GM10266 (cell line): ENCODE measurements at regions not wholly inside any gene's neighbourhood (a gene's known extent, or its start where the extent isn't known, plus 50 kb on each side); places are given as distances from the start of the nearest gene placed in this dataset.
"Not testable (repeated sequence)": the region's sequence is repeated elsewhere in the genome, so short reads cannot be mapped to it uniquely, and the experiment has no call there.

Experiments used
- DNase-seq: peaks from one replicate; pipeline ENCODE4 v3.0.0; 2012; ENCODE audit errors: extremely low spot score
- TF ChIP-seq, protein P1 (sequence below): IDR thresholded peaks from 2 replicates; pipeline ENCODE4 v1.5.1; 2012; ENCODE audit warnings: mild to moderate bottlenecking, low read depth; ENCODE audit not compliant: control insufficient read depth, insufficient read depth; ENCODE audit errors: missing control alignments

DNA sequence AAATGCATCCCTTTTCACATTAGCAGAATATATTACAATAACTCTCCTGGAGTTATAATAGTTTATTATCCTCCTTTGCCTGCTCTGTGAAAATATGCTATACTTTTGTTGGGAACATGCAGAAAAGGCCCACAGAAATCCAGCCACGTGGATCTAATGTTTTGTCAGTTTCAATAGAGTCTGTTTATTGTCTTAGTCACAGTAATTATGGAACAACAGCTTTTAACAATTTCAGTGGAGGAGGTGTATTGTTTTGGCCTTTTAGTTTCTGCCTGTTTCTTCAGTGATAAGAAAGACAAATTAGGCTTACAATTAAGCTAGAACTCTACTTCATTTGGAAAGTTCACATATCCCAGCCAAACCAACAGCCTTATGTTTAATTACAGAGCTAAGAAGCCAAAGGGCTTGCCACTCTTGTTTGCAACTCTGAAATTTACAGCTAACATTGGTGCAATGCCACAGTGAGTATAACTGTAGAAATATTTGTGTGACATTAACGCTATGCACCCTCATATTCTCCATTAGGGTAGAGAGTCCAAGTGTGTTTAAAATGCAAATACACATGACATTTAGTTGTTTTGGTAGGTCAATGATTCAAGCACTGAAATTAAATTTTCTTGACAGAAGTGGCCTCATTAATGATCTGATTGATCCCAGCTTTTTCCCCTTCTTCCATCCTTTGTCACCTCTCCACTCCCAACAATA lies 175.8 kb downstream of the USP46 start:
- DNase-seq = no peak
- TF ChIP-seq, protein P1, sequence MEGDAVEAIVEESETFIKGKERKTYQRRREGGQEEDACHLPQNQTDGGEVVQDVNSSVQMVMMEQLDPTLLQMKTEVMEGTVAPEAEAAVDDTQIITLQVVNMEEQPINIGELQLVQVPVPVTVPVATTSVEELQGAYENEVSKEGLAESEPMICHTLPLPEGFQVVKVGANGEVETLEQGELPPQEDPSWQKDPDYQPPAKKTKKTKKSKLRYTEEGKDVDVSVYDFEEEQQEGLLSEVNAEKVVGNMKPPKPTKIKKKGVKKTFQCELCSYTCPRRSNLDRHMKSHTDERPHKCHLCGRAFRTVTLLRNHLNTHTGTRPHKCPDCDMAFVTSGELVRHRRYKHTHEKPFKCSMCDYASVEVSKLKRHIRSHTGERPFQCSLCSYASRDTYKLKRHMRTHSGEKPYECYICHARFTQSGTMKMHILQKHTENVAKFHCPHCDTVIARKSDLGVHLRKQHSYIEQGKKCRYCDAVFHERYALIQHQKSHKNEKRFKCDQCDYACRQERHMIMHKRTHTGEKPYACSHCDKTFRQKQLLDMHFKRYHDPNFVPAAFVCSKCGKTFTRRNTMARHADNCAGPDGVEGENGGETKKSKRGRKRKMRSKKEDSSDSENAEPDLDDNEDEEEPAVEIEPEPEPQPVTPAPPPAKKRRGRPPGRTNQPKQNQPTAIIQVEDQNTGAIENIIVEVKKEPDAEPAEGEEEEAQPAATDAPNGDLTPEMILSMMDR = no peak

DNA sequence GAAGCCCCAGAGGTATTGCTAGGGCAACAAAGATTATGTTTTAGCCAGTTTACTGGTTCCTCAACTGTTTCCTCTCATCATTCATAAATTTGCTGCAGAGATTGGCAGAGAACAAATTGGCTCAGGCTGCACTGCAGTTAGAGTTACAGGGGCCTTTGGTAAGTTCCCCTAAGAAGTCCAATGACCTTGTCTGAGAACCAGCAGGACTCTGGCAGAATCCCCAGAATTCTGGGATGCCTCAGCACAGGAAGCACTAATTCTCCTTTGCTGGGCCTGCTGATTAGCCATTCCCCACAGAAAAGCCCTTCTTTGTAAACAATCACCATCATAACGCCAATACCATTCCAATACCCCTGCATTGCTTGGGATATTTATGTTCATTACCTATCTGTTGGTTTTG lies 151.3 kb downstream of the USP46 start:
- TF ChIP-seq, protein P1 = no peak
- no peak for DNase-seq

DNA sequence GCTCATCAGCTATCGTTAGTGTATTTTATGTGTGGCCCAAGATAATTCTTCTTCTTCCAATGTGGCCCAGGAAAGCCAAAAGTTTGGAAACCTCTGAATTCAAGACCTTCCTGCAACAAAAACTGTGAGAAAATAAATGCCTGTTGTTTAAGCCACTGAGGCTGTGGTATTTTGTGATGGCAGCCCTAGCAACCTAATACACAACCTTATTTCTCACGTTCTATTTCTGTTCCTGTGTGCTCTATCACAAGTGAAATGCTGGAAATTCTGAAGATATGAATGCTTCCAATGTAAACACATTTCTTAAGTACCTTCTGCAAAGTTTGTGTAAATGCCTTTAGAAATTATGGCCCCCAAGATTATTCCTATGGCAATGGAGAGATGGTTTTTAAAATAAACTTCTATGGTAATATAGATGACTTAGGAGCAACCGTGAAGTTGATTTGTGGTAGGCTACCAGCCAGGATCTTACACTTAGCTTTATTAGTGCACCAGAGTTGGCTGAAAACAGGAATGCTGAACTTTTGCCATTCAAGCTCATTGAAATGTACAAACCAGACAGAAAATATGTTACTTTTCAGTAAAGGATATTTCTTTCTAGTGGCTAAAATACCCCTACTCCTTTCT lies 148.0 kb downstream of the USP46 start:
- TF ChIP-seq, protein P1 = no peak
- no peak for DNase-seq

DNA sequence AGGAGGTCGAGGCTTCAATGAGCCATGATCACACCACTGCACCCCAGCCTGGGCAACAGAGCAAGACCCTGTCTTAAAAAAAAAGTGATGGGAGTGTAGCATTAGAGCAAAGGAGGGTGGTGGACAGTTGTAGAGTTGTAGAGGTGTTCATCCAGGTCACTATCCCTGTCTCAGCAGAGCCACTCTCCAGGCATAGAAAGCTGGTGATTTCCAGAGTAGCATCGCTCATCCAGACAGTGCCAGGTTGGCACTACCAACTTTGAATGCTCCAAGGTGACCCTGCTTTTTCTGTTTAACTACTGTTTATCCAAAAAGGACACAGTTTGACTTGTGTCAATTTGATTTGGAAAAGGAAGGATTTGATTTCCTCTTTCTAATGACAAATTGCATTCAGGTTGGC lies 147.3 kb downstream of the USP46 start:
- TF ChIP-seq, protein P1 = no peak
- no peak for DNase-seq

DNA sequence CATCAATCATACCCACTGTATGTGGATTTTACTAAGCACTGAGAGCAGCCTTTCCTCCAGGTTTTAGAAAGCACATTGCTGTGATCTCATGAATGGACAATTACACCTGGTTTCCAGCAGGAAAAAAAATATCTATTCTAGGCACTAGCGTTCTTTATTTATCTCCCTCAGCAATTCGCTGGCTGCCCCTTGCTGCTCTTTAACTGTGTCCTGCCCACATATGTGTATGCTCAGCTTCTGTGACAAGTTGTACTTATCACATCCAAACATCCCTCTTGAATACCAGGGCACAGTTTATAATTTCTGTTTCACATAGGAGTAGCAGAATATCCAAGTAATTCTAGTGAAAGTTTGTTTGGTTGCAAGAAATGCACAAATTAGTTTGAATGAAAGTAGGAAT lies 146.8 kb downstream of the USP46 start:
- TF ChIP-seq, protein P1 = no peak
- no peak for DNase-seq

DNA sequence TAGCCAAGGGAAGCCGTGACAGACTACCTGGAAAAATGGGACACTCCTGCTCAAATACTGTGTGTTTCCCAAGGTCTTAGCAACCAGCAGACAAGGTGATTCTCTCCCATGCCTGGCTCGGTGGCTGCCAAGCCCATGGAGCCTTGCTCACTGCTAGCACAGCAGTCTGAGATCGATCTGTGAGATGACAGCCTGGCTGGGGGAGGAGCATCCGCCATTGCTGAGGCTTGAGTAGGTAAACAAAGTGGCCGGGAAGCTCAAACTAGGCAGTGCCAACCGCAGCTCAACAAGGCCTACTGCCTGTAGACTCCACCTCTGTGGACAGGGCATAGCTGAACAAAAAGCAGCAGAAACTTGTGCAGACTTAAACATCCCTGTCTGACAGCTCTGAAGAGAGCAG lies 137.0 kb downstream of the USP46 start:
- DNase-seq = not testable (repeated sequence)

DNA sequence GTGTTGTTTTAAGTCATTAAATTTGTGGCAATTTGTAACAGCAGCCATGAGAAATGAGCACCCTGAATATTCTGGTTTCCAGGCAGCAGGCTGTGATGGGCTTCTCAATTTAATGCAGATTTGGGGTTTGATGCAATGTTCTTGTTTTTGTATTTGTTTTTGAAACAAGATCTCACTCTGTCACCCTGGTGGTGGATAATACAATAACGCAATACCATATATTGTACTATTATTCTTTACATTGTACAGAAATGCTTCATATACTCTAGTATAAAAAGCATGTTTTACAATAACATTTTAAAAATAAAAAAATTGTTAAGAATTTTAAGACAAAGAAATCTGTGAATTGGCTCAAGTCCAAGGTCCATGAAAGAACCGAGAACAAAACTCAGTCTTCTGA lies 129.1 kb downstream of the USP46 start:
- no peak for DNase-seq
- TF ChIP-seq, protein P1 = no peak
